ENCODE measurements at regions not wholly inside any gene's neighbourhood (a gene's known extent, or its start where the extent isn't known, plus 50 kb on each side); places are given as distances from the start of the nearest gene placed in this dataset.

GRCh38 chr6:14211562-14211942 is 94.0 kb downstream of the CD83 start:
- TF ChIP-seq CTCF (conservative IDR thresholded peaks at IDR 0.05 in 1 of 2, IDR thresholded peaks at IDR 0.05 in 1 of 2; ENCODE audit: low read depth in 1 of 2, low read length in 2 of 2) (no peak), EZH2 (IDR thresholded peaks at IDR 0.05; ENCODE audit: low read length, missing control alignments) (no peak)
